GM12865 (cell line): ENCODE measurements at regions not wholly inside any gene's neighbourhood (a gene's known extent, or its start where the extent isn't known, plus 50 kb on each side); places are given as distances from the start of the nearest gene placed in this dataset.

Experiments
- DNase-seq: peaks from one replicate; pipeline ENCODE4 v3.0.0; 2010; ENCODE audit warnings: low read depth
- H3K4me3 ChIP-seq: 2 replicates; pipeline ENCODE4 v1.5.1; 2011; ENCODE audit warnings: mild to moderate bottlenecking, low read depth, low read length, control low read depth
- TF ChIP-seq, protein P1 (sequence below): IDR thresholded peaks from 2 replicates; pipeline ENCODE4 v1.5.1; 2011; ENCODE audit warnings: low read length, control low read depth, low read depth, inconsistent platforms; ENCODE audit not compliant: insufficient read depth; ENCODE audit errors: missing control alignments

DNA sequence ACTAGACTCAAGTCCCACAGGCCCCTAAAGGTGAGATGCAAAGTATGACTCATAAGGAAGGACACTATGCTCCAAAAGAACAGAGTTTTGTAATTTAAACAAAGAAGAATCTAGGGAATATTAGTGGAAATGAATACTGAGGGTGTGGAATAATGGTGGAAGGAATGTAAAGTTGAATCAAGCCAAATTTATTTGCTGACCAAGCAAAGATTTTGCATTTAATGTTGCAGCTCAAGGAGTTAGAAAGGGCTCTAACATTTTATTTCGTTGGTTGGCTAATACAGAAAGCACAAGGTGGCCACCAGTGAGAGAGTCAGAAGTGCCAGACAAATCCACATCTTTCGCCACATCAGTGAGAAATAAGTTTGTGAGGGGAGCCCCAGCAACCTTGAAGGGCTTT, 550.3 kb downstream of the FOXG1 start:
- H3K4me3 ChIP-seq, result no peak overlapping the region
- TF ChIP-seq, protein P1, sequence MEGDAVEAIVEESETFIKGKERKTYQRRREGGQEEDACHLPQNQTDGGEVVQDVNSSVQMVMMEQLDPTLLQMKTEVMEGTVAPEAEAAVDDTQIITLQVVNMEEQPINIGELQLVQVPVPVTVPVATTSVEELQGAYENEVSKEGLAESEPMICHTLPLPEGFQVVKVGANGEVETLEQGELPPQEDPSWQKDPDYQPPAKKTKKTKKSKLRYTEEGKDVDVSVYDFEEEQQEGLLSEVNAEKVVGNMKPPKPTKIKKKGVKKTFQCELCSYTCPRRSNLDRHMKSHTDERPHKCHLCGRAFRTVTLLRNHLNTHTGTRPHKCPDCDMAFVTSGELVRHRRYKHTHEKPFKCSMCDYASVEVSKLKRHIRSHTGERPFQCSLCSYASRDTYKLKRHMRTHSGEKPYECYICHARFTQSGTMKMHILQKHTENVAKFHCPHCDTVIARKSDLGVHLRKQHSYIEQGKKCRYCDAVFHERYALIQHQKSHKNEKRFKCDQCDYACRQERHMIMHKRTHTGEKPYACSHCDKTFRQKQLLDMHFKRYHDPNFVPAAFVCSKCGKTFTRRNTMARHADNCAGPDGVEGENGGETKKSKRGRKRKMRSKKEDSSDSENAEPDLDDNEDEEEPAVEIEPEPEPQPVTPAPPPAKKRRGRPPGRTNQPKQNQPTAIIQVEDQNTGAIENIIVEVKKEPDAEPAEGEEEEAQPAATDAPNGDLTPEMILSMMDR, result no peak
- no peak for DNase-seq

DNA sequence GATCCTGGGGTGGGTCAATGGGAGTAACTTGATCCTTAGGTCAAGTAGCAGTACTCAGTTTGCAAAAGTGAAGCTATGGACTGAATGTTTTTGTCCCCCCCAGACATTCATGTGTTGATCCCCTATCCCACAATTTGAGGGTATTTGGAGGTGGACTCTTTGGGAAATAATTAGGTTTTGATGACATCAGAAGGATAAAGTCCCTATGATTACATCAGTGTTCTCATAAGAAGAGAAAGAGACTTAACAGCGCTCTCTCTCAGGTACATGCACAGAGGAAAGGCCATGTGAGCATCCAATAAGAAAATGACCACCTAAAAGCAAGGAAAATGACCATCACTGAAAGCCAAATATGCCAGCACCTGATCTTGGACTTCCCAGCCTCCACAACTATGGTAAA, 550.8 kb downstream of the FOXG1 start:
- TF ChIP-seq, protein P1, result no peak
- H3K4me3 ChIP-seq, result no peak overlapping the region
- no peak for DNase-seq

DNA sequence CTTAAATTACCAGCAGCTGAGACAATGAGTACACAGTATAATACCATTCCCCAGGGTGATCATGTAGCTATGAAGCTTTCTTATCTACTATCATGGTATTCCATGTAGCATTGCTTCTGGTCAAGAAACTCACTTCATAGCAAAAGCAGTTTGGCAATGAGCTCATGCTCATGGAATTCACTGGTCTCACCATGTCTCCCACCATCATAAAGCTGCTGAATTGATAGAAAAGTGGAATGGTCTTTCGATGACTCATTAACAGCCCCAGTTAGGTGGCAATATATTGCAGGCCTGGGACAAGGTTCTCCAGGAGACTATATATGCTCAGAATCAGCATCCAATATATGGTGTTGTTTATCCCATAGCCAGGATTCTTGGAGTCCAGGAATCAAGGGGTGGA, 553.7 kb downstream of the FOXG1 start:
- TF ChIP-seq, protein P1, result no peak
- no peak for DNase-seq
- no peak overlapping the region for H3K4me3 ChIP-seq

DNA sequence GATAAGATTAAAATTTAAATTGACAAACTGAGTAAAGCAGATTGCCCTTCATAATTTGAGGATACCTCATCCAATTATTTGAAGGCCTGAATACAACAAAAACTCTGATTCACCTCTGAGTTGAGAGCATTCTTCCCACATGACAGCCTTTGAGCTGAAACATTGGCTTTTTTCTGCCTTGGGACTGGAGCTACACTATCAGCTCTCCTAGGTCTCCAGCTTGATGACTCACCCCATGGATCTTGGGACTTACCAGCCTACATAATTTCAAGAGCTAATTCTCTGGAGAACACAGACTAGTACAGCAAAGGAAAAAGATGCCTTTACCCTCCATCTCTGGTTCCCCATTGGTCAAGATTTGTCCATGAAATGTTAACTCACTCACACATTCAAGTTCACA, 555.1 kb downstream of the FOXG1 start:
- H3K4me3 ChIP-seq, result no peak overlapping the region
- DNase-seq, result no peak
- TF ChIP-seq, protein P1, result no peak

DNA sequence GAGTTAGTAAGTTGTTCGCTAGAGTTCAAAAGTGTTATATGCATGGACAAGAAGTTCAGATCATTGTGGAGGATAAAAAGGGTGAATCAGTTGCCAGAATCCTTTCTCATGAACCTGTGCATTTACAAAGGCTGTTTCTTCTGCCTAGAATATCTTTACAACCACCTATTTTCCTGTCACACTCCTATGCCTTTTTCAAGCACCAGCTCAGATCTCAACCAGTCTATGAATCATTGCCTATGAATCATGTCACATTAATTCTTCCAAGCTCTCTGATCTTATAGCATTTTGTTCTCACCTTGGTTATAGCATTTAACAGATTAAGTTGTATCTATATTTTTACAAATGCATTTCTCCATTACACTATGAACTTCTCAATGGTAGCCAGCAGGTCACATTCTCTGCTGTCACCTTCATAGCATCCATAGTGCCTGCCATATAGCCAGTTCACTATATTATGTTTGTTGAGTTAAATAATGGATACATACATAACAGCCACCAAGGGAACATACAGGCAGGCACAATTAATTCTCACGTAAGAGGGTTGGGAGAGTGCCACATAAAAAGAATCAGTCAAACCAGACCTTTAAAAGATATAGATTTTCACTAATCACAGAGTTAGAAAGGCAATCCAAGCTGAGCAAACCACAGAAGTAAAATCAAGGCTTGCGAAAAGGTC, 573.0 kb downstream of the FOXG1 start:
- no peak overlapping the region for H3K4me3 ChIP-seq
- TF ChIP-seq, protein P1, result no peak
- DNase-seq, result no peak

DNA sequence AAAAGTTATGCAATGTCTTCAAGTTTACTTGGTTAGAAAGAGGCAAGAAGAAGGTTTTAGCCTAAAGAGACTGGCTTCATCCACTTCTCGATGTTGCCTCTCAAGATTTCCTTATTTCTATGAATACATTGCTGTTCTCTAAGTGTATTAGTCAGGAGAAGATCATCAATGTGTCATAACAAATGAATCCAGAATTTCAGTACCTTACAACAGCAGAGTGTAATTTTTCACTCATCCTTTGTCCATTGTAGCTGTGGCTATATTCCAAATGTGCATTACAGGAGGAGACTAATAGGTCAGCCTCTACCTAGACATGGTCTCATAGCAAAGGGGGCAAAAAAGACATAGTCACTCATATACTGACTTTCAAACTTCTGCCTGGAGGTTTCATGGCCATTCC, 579.1 kb downstream of the PRKD1 start:
- no peak for DNase-seq
- H3K4me3 ChIP-seq, result no peak overlapping the region
- TF ChIP-seq, protein P1, result no peak

DNA sequence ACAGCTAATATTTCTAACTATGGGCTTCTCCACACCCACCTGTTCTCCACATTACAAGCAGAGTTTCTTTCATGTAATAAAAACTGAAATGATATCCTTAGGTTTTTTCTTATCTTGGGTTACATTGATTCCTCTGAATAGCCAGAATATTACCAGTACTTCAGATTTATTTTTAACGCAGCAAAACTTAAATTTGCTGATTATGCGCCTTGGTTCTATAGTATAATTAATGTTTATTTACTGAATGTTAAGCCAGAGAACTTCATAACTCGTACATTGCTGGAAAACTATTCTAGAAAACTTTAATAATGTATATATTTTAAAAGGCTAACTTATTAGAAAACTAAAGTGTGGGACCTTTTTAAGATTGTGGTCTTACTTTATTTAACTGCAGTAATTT, 577.2 kb downstream of the PRKD1 start:
- H3K4me3 ChIP-seq, result no peak overlapping the region
- no peak for DNase-seq
- TF ChIP-seq, protein P1, result no peak
